ENCODE measurements at regions not wholly inside any gene's neighbourhood (a gene's known extent, or its start where the extent isn't known, plus 50 kb on each side); places are given as distances from the start of the nearest gene placed in this dataset.

DNA sequence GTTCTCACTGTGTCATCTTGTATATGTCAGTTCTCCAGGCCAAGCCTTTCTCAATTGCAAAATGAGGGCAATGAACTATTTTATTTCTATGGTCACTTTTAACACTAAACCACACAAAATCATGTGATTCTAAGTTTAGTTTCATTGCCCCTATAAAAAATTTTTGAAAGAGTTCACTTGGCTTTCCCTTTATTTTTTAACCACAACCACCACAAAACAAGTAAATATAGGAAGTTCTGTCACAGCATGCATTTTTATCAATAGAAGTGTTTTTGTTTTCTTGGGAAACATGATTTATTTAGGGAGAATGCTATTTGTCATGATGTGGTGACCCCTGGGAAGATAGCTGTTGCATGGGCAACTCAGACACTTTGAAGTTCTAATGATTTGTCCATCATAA is 169.1 kb downstream of the CSNK1G3 start:
- no peak for DNase-seq (ENCODE audit: low spot score in 2 of 2)
- H3K4me3 ChIP-seq (ENCODE audit: low read depth, poor library complexity, severe bottlenecking), result no peak overlapping the region
- TF ChIP-seq POLR2A (IDR thresholded peaks at IDR 0.05), result no peak
- intact Hi-C loops (cut with DNase I; ENCODE audit: low total_unique reads), result no loop called here

GRCh38 chr5:123673107-123673506 is 161.1 kb downstream of the CSNK1G3 start:
- WGBS, 2 donors, result 23 to 38% methylated on average over 2 of the region's 2 CpGs
- no peak for TF ChIP-seq CTCF (IDR thresholded peaks at IDR 0.05)
- TF ChIP-seq POLR2A (IDR thresholded peaks at IDR 0.05), result no peak
- intact Hi-C loops (cut with DNase I; ENCODE audit: low total_unique reads), result no loop called here
- DNase-seq (ENCODE audit: low spot score in 2 of 2), result peak in 1 of 2 donors; percentile 16
- H3K4me3 ChIP-seq (ENCODE audit: low read depth, poor library complexity, severe bottlenecking), result no peak overlapping the region

- DNase-seq (ENCODE audit: low spot score in 2 of 2), result no peak
- H3K4me3 ChIP-seq (ENCODE audit: low read depth, poor library complexity, severe bottlenecking), result no peak overlapping the region
- TF ChIP-seq CTCF (IDR thresholded peaks at IDR 0.05) (no peak), POLR2A (IDR thresholded peaks at IDR 0.05) (no peak)
- 79 to 85% methylated on average over 5 of the region's 5 CpGs for WGBS, 2 donors
- intact Hi-C loops (cut with DNase I; ENCODE audit: low total_unique reads), result no loop called here
These were observed 159.9 kb downstream of the CSNK1G3 start for GRCh38 chr5:123671711-123672456.

DNA sequence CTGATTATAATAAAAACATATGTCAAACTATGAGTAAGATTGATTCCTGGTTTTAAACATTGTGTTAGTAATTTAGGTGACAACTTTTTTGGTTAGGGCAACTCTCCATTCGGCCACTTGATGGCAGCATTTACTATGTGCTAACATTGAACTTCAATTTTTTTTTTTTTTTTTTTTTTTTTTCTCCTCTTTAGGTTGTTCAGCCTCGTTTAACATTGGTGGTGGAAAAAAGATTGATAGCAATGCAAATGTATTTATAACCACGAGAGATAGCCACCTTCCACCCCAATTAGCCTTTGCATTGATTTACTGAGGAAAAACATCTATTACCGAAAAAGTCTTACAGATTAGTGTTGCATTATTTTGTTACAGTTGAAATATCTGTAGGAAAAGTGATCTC is 159.1 kb downstream of the CSNK1G3 start:
- WGBS, 2 donors, result 12 to 17% methylated on average over 4 of the region's 4 CpGs
- DNase-seq (ENCODE audit: low spot score in 2 of 2), result peak in 1 of 2 donors; percentile 37
- H3K4me3 ChIP-seq (ENCODE audit: low read depth, poor library complexity, severe bottlenecking), result no peak overlapping the region
- TF ChIP-seq POLR2A (IDR thresholded peaks at IDR 0.05), result no peak
- TF ChIP-seq CTCF (IDR thresholded peaks at IDR 0.05), result no peak
- intact Hi-C loops (cut with DNase I; ENCODE audit: low total_unique reads), result no loop called here

Measured in lower leg skin (tissue), 4 donors.